Cardiac septum (tissue), 1 donor: ENCODE measurements at regions not wholly inside any gene's neighbourhood (a gene's known extent, or its start where the extent isn't known, plus 50 kb on each side); places are given as distances from the start of the nearest gene placed in this dataset.

Experiments used
- DNase-seq: peaks from one replicate; pipeline ENCODE4 v3.0.0-alpha.2; 2020; ENCODE audit warnings: low spot score
- intact Hi-C: fragments of 100-400 bp; cut with DNase I; formaldehyde crosslinking; loops from one replicate; pipeline ENCODE4 v1.14.0; 2022
- donor health status: DM: no; HTN: no; CAD: no.

DNA sequence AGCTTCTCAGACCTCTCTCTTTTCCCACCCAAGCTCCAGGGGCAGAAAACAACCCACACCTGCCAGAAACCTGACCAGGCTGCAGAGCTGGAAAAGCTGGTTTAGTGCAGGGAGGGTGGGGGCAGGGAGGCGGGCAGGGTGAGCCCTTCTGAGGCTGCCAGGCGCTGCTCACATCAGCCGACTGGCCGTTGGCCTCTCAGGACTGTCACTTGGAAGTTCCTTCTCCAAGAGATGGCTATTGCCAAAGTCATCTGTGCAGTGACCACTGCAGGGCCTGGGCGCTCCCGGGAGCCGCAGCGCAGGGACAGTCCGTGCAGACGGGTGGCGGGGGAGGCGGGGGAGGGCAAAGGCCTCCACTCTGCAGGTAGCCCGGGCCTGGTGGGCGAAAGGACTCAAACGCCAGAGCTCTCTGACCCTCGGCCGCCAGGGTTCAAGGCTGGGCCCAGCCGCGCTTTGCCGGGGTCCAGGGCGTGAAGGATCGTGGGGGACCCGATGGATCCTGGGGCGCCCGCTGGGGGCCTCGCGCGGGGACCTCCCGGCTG is 205.0 kb upstream of the IER5L start:
- intact Hi-C loops, result loop anchor here (2.0 kb wide), 1 partner anchor 30 kb away; no protein-coding TSS in a partner anchor

DNA sequence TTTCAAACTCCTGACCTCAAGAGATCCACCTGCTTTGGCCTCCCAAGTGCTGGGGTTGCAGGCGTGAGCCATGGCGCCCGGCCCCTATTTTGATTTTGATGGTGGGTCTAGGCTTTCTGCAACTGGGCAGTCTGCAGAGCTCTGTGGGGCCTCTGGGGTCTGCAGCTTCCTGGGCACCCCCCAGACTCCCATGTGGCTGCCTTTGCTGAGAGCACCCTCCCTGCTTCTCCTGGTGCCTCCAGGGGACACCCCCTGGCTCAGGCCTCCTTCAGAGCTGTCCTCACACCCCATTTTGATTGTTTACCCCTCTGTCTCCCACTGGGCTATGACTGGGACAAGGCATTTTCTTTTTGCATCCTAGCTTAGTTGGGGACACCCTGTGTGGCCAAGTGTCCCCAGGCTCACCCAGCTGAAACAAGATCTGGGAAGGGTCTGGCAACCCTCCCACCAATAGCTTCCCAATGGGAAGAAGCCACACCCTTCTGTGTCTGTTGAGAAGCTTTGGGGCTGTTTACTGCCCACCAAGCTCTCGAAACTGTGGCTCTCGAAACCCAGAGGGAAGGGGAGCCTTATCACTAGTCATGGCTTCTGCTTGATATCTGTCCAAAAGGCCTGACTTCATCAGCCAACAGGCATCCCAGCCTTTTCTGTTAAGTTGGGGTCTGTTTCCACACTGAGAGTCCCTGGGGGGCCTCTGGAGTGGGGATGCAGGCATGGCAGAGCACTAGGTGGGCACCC is 204.4 kb upstream of the IER5L start:
- intact Hi-C loops, result loop anchor here (2.0 kb wide), 1 partner anchor 30 kb away; no protein-coding TSS in a partner anchor

More for the DNA sequence above, 205.0 kb upstream of the IER5L start:
- DNase-seq, result peak; percentile 75

DNA sequence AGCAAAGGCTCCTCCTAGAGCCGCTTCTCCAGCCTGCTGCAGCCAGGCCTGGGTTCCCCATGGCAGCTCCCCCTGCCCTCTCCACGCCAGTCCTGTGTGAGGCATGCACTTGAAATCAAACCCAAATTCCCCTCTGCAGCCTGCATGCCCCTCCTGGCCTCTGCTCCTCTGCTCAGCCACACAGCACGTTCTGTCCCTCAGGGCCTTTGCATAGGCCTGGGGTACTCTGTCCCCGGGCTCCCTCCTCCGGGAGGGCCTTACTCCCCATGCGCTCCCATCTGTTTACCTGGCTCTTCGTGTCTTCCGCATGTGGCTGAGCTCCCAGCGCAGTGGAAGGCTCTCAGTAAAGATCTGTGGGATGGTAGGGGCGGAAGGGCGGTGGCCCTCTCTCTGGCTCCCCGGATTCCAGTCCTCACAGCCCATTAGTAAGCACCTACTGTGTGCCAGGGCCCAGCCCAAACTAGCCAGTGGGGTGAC is 203.5 kb upstream of the IER5L start:
- intact Hi-C loops, result no loop called here
- DNase-seq, result peak; percentile 58

More for the DNA sequence above, 204.4 kb upstream of the IER5L start:
- DNase-seq, result peak; percentile 66

DNA sequence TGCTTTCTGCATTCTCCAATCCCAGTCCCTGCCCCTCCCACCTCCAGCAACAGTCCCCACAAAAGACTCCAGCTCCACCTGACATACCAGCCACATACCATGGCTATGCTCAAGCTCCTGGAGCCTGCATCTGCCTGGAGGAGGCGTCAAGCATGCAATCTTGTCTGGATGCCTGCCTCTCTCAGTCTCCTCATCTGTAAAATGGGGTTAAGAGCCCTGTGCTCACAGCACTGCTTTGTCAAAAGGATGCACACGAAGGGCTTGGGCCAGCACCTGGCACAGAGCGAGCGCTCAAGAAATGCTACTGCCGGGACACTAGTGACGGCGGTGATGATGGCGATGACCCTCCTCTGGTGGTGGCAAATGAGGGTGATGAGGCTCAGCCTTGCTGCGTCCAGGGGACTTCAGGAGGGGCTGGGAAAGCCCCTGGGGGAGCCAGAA is 202.9 kb upstream of the IER5L start:
- peak; percentile 47 for DNase-seq

DNA sequence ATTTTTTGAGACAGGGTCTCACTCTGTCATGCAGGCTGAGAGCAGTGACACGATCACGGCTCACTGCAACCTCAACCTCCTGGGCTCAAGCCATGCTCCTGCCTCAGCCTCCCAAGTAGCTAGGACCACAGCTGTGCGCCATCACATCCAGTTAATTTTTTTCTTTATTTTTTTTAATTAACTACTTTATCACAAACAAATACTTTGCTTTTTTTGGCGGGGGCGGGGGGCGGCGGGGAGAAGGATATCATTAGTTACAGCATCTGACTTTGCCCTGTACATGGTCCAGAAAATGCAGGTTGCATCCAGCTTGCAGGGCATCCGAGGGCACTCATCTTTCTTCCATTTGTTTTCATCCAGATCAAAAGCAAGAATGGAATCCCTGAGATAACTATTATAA is 201.8 kb upstream of the IER5L start:
- intact Hi-C loops, result no loop called here
- no peak for DNase-seq

More for the DNA sequence above, 202.9 kb upstream of the IER5L start:
- intact Hi-C loops, result no loop called here

DNA sequence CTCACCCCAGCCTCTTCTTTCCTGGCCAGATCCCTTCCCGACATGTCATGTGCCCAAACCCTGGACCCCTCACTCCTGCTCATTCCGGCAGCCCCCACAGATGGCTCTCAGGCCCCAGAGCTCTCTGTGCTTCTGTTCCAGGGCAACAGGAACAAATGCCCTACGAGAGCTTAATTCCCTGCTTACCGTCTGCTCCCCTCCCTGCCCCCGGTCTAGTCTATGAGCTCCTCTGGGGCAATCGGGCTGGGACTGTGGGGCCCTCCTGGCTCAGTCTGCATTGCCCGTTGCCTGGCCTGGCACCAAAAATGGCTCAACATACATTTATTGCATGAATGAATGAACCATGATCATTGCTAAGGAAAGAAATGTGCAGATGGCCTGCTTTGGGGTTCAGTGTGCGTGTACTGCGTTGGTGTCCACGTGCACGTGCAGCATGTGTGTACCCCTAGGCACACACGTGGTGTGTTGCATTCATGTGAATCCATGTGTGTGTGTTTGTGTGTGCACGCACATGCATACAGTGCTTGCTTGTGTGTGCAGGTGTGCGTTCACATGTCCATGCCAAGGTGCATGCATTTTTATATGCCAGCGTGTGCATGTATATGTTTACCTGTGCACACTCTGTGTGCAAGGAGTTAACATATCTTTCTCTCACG is 201.2 kb upstream of the IER5L start:
- intact Hi-C loops, result no loop called here
- DNase-seq, result peak; percentile 43

DNA sequence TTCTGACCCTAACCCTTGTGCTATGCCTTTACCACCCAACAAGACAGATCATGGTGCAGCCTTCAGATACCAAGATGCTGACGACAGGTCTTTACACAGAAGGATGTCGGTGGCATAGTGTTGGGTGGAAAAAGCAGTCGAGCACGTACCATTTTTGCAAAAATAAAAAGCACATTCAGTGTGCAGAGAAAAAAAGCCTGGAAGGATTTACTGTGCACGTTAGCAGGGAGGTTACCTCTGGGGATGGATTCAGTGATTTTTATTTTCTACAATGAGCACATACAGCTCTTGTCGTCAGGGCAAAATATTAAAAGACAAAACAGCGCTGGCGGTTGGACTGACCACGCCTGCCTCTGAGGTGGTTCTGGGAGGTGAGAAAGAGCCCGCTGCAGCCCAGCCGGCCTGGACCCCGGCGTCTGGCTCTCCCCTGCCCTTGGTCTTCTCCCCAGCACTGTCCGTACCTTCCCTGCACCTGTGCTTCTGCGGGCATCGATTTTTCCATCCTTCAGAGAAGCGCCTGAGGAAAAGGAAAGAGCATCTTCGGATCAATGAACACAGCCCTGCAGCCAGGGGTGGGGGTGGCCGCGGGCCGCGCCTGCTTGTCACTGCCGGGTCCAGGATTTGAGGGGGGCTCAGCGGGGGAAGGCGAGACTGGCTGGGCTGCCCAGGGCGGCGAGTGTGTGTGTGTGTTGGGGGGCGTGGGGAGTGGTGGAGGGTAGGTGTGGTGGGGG is 200.0 kb upstream of the IER5L start:
- intact Hi-C loops, result no loop called here
- peak; percentile 70 for DNase-seq

DNA sequence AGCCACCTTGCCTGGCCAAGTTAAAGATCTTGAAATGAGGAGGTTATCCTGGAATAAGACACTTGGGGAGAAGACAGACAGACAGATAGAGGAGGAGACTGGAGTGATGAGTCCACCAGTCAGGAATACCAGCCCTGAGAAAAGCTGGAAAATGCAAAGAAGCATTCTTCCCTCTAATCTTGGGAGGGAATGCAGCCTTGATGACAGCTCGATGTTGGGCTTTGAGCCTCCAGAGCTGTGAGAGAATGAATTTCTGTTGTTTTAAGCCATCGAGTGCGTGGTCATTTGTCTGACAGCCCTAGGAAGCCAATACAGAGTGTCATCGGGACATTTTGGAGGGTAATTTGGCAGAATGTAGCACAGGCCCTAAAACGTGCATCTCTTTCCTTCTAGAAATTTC is 199.1 kb upstream of the IER5L start:
- no peak for DNase-seq
- intact Hi-C loops, result no loop called here

DNA sequence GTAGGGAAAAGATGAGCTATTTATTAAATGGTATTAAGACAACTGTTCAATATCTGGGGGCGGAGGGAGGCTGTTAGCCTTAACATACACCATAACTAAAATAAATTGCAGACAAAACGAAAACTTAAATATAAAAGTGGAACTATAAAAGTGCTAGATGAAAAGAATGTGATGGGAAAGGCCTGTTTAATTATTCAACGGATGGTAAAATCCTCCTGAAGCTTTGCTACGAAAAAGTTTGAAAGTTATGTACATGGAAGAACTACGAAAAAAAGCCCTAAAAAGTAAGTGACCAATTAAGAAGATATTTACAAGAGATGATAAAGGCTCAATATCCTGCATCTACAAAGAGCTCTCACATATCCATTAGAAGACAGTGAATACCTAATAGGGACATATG is 197.8 kb upstream of the IER5L start:
- intact Hi-C loops, result no loop called here
- DNase-seq, result no peak

DNA sequence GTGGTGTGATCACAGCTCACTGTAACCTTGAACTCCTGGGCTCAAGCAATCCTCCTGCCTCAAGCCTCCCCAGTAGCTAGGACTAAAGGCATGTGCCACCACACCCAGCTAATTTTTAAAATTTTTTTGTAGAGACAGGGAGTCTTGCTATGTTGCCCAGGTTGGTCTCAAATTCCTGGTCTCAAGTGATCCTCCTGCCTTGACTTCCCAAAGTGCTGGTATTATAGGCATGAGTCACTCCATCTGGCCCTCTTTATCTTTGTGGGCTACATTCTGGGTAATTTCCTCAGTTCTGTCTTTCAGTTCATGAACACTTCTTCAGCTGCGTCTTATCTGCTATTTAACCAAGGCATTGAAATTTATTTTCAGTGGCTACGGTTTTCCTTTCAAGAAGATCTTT is 196.6 kb upstream of the IER5L start:
- no peak for DNase-seq
- intact Hi-C loops, result no loop called here

DNA sequence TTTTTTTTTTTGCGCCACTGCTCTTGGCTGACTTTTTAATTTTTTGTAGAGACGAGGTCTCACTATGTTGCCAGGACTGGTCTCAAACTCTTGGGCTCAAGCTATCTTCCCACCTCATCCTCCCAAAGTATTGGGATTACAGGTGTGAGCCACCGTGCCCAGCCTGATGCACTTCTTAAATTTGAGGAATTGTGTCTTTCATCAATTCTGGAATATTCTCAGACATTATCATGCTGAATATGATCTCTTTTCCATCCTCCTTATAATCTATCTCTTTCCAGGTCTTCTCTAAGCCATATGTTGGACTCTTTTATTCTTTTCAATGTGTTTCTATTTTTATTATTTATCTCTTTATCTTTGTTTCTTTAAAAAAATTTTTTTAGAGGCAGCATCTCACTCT is 196.2 kb upstream of the IER5L start:
- intact Hi-C loops, result no loop called here
- DNase-seq, result peak; percentile 59

DNA sequence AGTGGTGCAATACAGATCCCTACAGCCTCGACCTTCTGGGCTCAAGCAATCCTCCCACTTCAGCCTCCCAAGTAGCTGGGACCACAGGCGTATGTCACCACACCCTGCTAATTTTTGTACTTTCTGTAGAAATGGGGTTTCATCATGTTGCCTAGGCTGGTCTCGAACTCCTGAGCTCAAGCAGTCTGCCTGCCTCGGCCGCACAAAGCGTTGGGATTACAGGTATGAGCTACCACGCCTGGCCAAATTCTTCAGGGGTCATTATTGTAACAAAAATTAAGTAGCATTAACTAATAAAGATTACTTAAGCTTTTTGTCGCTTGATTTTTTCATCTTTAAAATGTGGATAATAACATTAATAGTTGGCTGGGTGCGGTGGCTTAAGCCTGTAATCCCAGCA is 195.3 kb upstream of the IER5L start:
- intact Hi-C loops, result no loop called here
- no peak for DNase-seq

DNA sequence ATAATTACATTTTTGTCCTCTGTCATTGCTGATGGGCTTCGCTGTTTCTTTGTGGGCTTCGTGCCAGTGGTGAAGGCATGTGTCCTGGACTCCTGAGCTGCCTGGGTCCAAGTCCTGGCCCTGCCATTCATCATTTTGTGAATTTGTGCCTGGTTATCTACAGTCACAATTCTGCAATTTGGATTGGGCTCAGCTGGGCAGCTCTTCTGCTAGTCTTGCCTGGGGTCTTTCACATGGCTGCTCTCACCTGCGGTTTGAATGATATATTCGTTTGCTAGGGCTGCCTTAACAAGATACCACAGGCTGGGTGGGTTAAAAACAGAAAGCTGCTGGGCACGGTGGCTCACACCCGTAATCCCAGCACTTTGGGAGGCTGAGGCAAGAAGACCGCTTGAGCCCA is 192.7 kb upstream of the IER5L start:
- intact Hi-C loops, result no loop called here
- peak; percentile 12 for DNase-seq

DNA sequence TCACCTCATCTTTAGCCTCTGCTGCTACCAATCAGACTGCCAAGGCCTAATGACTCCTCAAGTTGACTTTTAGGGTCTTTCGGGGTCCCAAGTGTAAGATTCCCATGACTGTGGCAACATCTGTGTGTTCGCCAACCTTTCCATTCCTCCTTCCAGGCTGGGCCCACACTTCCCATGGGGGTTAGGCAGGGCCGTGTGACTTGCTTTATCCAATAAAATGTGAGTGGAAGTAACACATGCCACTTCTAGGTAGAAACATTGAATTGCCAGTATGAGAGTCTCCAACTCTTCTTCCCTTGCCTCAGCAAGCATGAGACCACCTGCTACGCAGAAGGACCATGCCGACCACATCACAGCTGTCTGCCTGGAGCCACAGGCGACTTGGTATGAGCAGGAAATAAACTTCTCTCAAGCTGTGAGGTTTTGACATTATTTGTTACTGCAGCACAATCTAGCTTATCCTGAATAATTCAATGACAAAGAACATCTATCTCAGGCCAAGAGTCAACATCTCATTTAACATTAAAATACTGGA is 190.4 kb upstream of the IER5L start:
- intact Hi-C loops, result no loop called here
- no peak for DNase-seq

DNA sequence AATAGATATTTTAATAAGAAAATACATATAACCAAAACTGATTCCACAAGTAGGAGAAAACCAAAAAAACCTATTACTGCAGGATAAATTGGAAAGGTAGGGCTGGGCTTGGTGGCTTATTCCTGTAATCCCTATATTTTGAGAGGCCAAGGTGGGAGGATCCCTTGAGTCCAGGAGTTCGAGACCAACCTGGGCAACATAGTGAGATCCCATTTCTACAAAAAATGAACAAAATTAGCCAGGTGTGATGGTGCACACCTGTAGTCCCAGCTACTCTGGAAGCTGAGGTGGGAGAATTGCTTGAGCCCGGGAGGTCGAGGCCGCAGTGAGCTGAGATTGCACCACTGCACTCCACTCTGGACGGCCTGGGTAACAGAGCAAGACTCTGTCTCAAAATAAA is 189.2 kb upstream of the IER5L start:
- intact Hi-C loops, result no loop called here
- DNase-seq, result no peak

DNA sequence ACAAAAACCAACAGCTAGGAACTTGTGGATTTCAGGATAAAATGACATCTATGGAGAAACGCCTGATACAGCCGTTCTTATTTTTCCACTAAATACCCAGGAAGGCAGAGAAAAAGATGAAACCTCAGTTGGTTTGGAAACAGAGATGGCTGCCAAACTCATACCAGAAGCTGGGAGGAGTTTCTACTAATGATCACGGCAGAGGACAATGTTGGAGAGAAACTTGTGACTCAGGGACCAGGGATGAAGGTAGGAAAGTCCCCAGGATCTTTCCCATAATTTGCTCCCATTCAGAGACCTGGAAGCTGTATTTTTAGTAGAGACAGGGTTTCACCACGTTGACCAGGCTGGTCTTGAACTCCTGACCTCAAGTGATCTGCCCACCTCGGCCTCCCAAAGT is 187.1 kb upstream of the IER5L start:
- DNase-seq, result no peak
- intact Hi-C loops, result no loop called here

DNA sequence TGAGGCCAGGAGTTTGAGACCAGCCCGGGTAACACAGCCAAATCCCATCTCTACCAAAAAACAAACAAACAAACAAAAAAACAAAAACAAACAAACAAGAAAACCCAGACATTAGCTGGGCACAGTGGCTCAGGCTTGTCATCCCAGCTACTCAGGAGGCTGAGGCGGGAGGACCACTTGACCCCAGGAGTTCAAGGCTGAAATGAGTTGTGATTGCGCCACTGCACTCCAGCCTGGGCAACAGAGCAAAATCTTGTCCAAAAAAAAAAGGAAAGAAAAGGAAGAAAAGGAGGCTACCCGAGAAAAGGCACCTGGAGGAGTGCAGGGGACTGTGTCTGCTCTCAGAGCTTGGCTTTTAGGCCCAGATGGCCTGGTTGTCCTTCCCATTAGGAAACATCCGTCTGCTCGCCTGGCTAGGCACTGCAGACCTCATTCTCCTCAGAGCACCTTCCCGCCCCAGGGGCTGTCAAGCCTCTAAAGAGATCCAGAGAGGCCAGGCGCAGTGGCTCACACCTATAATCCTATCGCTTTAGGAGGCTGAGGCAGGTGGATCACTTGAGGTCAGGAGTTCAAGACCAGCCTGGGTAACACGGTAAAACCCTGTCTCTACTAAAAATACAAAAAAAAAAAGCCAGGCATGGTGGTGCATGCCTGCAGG is 185.3 kb upstream of the IER5L start:
- DNase-seq, result peak; percentile 51
- intact Hi-C loops, result no loop called here

DNA sequence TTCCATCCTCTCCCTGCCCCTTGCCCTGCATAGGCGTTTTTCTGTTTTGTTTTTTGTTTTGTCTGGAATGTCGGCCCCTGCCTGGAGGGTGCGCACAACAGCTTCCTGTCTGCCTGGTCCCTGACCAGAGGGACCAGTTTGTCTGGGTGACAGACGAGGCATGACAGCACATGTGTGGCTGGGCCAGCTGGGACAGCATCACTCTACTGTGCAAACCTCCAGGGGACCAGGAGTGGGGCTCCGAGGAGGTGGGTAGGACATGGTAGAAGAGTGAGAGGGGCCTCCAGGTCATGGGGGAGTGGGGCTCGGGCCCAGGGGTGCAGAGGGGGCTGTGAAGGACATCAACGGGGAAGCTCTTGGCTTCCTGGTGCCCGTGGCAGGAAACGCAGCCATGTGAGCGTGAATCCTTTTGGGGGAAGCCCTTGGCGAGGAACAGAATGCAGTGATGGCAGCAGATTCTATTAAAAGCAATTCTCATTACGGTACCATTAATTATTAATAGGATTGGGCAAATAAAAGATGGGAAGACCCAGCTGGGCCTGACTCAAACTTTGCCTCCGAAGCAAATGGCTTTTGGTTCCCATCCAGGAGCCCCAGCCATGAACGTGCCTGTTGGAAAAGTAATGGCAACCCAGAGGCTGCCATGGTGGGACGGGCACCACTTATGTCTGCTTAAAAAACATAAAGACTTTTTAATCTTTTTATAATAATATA is 184.4 kb upstream of the IER5L start:
- intact Hi-C loops, result no loop called here

DNA sequence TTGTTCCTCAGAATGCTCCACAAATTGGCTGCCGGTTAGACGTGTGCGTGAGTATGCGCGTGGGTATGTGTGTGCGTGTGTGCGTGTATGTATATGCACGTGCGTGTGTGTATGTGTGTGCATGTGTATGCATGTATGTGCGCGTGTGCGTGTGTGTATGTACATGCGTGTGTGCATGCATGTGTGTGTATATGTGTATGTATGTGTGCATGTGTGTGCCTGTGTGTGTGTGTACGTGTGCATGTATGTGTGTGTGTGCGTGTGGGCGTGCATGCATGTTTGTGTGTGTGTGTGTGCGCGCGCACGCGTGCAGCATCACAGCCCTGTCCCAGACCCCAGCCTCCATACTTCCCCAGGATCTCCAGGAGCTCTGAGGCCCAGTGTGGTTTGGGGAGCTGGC is 183.1 kb upstream of the IER5L start:
- intact Hi-C loops, result no loop called here
- DNase-seq, result no peak

More for the DNA sequence above, 184.4 kb upstream of the IER5L start:
- DNase-seq, result no peak
